ENCODE measurements at regions not wholly inside any gene's neighbourhood (a gene's known extent, or its start where the extent isn't known, plus 50 kb on each side); places are given as distances from the start of the nearest gene placed in this dataset.

- TF ChIP-seq POLR2A (IDR thresholded peaks at IDR 0.05) (no peak), EP300 (IDR thresholded peaks at IDR 0.05) (no peak)
- TF ChIP-seq, protein P1, sequence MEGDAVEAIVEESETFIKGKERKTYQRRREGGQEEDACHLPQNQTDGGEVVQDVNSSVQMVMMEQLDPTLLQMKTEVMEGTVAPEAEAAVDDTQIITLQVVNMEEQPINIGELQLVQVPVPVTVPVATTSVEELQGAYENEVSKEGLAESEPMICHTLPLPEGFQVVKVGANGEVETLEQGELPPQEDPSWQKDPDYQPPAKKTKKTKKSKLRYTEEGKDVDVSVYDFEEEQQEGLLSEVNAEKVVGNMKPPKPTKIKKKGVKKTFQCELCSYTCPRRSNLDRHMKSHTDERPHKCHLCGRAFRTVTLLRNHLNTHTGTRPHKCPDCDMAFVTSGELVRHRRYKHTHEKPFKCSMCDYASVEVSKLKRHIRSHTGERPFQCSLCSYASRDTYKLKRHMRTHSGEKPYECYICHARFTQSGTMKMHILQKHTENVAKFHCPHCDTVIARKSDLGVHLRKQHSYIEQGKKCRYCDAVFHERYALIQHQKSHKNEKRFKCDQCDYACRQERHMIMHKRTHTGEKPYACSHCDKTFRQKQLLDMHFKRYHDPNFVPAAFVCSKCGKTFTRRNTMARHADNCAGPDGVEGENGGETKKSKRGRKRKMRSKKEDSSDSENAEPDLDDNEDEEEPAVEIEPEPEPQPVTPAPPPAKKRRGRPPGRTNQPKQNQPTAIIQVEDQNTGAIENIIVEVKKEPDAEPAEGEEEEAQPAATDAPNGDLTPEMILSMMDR (IDR thresholded peaks at IDR 0.05) = no peak
These were observed 159.9 kb upstream of the RNF32 start for GRCh38 chr7:156480671-156481070.
